Tibial nerve (tissue), 4 donors: ENCODE measurements at regions not wholly inside any gene's neighbourhood (a gene's known extent, or its start where the extent isn't known, plus 50 kb on each side); places are given as distances from the start of the nearest gene placed in this dataset.

Experiments used
- CTCF ChIP-seq, 5 experiments: fragments of 200-600 bp in 3 of 5; fragments of 450-650 bp in 2 of 5; sonication (generic) in 3 of 5; IDR thresholded peaks; one replicate each; pipeline ENCODE4 v1.5.1; 2016 to 2019; ENCODE audit warnings: antibody characterized with exemption in 5 of 5, mild to moderate bottlenecking in 3 of 5, moderate library complexity in 2 of 5
- EP300 ChIP-seq, 2 donors: sonication (generic); formaldehyde crosslinking; IDR thresholded peaks; one replicate each; pipeline ENCODE4 v1.6.1; 2017; ENCODE audit warnings: antibody characterized with exemption in 2 of 2, mild to moderate bottlenecking in 1 of 2
- POLR2A ChIP-seq, 2 donors: fragments of 450-650 bp; IDR thresholded peaks; one replicate each; pipeline ENCODE4 v1.6.1; 2017; ENCODE audit warnings: antibody characterized with exemption in 2 of 2, mild to moderate bottlenecking in 2 of 2, moderate library complexity in 2 of 2

GRCh38 chr18:10319914-10320600 is 134.4 kb upstream of the APCDD1 start:
- no peak for TF ChIP-seq CTCF (IDR thresholded peaks at IDR 0.05)
- no peak for TF ChIP-seq POLR2A (IDR thresholded peaks at IDR 0.05)
- TF ChIP-seq EP300 (IDR thresholded peaks at IDR 0.05), result no peak
